Endothelial cell of umbilical vein (primary cell): ENCODE measurements at regions not wholly inside any gene's neighbourhood (a gene's known extent, or its start where the extent isn't known, plus 50 kb on each side); places are given as distances from the start of the nearest gene placed in this dataset.

Experiments
- BruUV-seq: library from RNA; stranded (reverse); fragments of 400-500 nt; replicated peaks from 2 replicates; lab custom pipeline; 2021; lab: Mats Ljungman, UMichigan
- CTCF ChIA-PET: fragments of 300-600, 350-600 bp; sonication (Branson Sonifier 250); formaldehyde crosslinking; loops from one replicate; lab custom pipeline; 2021; ENCODE audit warnings: antibody characterized with exemption, inconsistent platforms; lab: Charles Lee
- POLR2A ChIA-PET: fragments of 300-600, 350-600 bp; sonication (Branson Sonifier 250); formaldehyde crosslinking; loops from one replicate; lab custom pipeline; 2021; ENCODE audit warnings: antibody characterized with exemption, inconsistent platforms; lab: Charles Lee
- DNase-seq: peaks from one replicate; pipeline ENCODE4 v3.0.0-alpha.2; 2011; ENCODE audit warnings: low read depth, low spot score
- FAIRE-seq: peaks from 2 replicates; lab custom pipeline; 2011; peaks lifted over from hg19 to GRCh38; lab: Jason Lieb, UNC
- H2AFZ ChIP-seq: 2 replicates; pipeline ENCODE4 v1.6.0; 2012; ENCODE audit warnings: low read depth, low read length, control low read depth, inconsistent platforms
- H3K27ac ChIP-seq: 2 replicates; pipeline ENCODE4 v1.5.1; 2011; ENCODE audit warnings: low read depth, mild to moderate bottlenecking, control low read depth, low read length, moderate library complexity; ENCODE audit not compliant: insufficient read depth
- H3K27me3 ChIP-seq, 2 experiments: 2 replicates each; pipeline versions ENCODE4 v1.6.0 to v1.6.1; 2011; ENCODE audit warnings: low read length in 2 of 2, mixed read lengths in 1 of 2; ENCODE audit not compliant: control insufficient read depth in 2 of 2, insufficient read depth in 2 of 2
- H3K36me3 ChIP-seq, 2 experiments: 2 replicates in 1 of 2; 3 replicates in 1 of 2; pipeline ENCODE4 v1.5.1; 2011; ENCODE audit warnings: low read length in 2 of 2, mild to moderate bottlenecking in 1 of 2, moderate library complexity in 1 of 2; ENCODE audit not compliant: control insufficient read depth in 2 of 2, insufficient read depth in 2 of 2; ENCODE audit errors: extremely low read depth in 1 of 2
- H3K4me1 ChIP-seq: 3 replicates; pipeline ENCODE4 v1.5.1; 2011; ENCODE audit warnings: mild to moderate bottlenecking, low read length; ENCODE audit not compliant: control insufficient read depth, insufficient read depth; ENCODE audit errors: extremely low read depth
- H3K4me2 ChIP-seq: 2 replicates; pipeline ENCODE4 v1.6.1; 2011; ENCODE audit warnings: low read length, control low read depth, mixed read lengths; ENCODE audit not compliant: insufficient read depth
- H3K4me3 ChIP-seq, 3 experiments: fragments of 200-600 bp in 1 of 3; sonication (generic), shearing (Covaris generic) in 1 of 3; replicated peaks in 1 of 3; 2 replicates each; pipeline ENCODE4 v1.5.1; 2011 to 2016; ENCODE audit warnings: control low read depth in 3 of 3, low read length in 3 of 3, mild to moderate bottlenecking in 2 of 3, inconsistent platforms in 1 of 3, low read depth in 1 of 3, moderate library complexity in 1 of 3; ENCODE audit not compliant: insufficient read depth in 1 of 3
- H3K79me2 ChIP-seq: 2 replicates; pipeline ENCODE4 v1.6.0; 2012; ENCODE audit warnings: low read length, inconsistent platforms; ENCODE audit not compliant: control insufficient read depth, insufficient read depth
- H3K9ac ChIP-seq: replicated peaks from 2 replicates; pipeline ENCODE3; 2011; ENCODE audit warnings: low read length, control low read depth; ENCODE audit not compliant: insufficient read depth; ENCODE audit errors: extremely low read depth
- H3K9me1 ChIP-seq: replicated peaks from 3 replicates; pipeline ENCODE4 v1.6.0; 2011; ENCODE audit warnings: mild to moderate bottlenecking, low read length; ENCODE audit not compliant: control insufficient read depth, insufficient read depth; ENCODE audit errors: extremely low read depth
- H3K9me3 ChIP-seq: replicated peaks from 2 replicates; pipeline ENCODE4 v1.5.1; 2012; ENCODE audit warnings: low read length, inconsistent platforms; ENCODE audit not compliant: control insufficient read depth, insufficient read depth
- H4K20me1 ChIP-seq: replicated peaks from 2 replicates; pipeline ENCODE3; 2011; ENCODE audit warnings: mild to moderate bottlenecking, low read length; ENCODE audit not compliant: control insufficient read depth, insufficient read depth; ENCODE audit errors: extremely low read depth
- EZH2 ChIP-seq: IDR thresholded peaks from 2 replicates; pipeline ENCODE4 v1.6.1; 2012; ENCODE audit warnings: borderline replicate concordance, low read depth, mild to moderate bottlenecking, moderate library complexity, low read length, inconsistent platforms; ENCODE audit not compliant: severe bottlenecking
- FOS ChIP-seq: IDR thresholded peaks from 2 replicates; pipeline ENCODE4 v1.6.1; 2011; ENCODE audit warnings: mild to moderate bottlenecking, low read length, moderate library complexity, borderline replicate concordance; ENCODE audit not compliant: insufficient read depth
- GATA2 ChIP-seq: IDR thresholded peaks from 2 replicates; pipeline ENCODE4 v1.7.0; 2011; ENCODE audit warnings: low read depth, mild to moderate bottlenecking, moderate library complexity, mixed read lengths, low read length; ENCODE audit not compliant: insufficient read length, insufficient read depth
- JUN ChIP-seq: IDR thresholded peaks from 2 replicates; pipeline ENCODE4 v1.6.1; 2011; ENCODE audit warnings: borderline replicate concordance, low read depth; ENCODE audit not compliant: insufficient read length, insufficient read depth
- MYC ChIP-seq: IDR thresholded peaks from one replicate; pipeline ENCODE4 v1.6.1; 2011; ENCODE audit warnings: mild to moderate bottlenecking, low read depth, low read length
- POLR2A ChIP-seq: IDR thresholded peaks from 2 replicates; pipeline ENCODE4 v1.6.1; 2012; ENCODE audit warnings: low read depth, mild to moderate bottlenecking, control low read depth, low read length
- POLR2AphosphoS5 ChIP-seq: IDR thresholded peaks from 2 replicates; pipeline ENCODE4 v1.6.1; 2012; ENCODE audit warnings: low read depth, mild to moderate bottlenecking, control low read depth, low read length, moderate library complexity; ENCODE audit not compliant: insufficient read depth
- dilution Hi-C: fragments of 300-500 bp; cut with MboI; formaldehyde crosslinking; loops from one replicate; pipeline ENCODE4 v1.15.0; 2019; ENCODE audit warnings: low sequenced_read_pairs; ENCODE audit not compliant: extremely low pct_ligation_motif_present
- intact Hi-C: fragments of 100-400 bp; cut with micrococcal nuclease; formaldehyde crosslinking; loops from one replicate; pipeline ENCODE4 v1.10.0; 2022
- TF ChIP-seq, protein P1 (sequence below), 2 donors: IDR thresholded peaks; 1 replicate in 1 of 2; 2 replicates in 1 of 2; pipeline ENCODE4 v1.5.1; 2011; ENCODE audit warnings: low read length in 2 of 2, mild to moderate bottlenecking in 2 of 2, moderate library complexity in 2 of 2, control low read depth in 1 of 2, inconsistent platforms in 1 of 2, low read depth in 1 of 2; ENCODE audit not compliant: insufficient read depth in 1 of 2; ENCODE audit errors: extremely low read depth in 1 of 2
- TF ChIP-seq, protein P2 (sequence below): IDR thresholded peaks from 2 replicates; pipeline ENCODE4 v1.6.1; 2011; ENCODE audit not compliant: insufficient read depth, insufficient read length

DNA sequence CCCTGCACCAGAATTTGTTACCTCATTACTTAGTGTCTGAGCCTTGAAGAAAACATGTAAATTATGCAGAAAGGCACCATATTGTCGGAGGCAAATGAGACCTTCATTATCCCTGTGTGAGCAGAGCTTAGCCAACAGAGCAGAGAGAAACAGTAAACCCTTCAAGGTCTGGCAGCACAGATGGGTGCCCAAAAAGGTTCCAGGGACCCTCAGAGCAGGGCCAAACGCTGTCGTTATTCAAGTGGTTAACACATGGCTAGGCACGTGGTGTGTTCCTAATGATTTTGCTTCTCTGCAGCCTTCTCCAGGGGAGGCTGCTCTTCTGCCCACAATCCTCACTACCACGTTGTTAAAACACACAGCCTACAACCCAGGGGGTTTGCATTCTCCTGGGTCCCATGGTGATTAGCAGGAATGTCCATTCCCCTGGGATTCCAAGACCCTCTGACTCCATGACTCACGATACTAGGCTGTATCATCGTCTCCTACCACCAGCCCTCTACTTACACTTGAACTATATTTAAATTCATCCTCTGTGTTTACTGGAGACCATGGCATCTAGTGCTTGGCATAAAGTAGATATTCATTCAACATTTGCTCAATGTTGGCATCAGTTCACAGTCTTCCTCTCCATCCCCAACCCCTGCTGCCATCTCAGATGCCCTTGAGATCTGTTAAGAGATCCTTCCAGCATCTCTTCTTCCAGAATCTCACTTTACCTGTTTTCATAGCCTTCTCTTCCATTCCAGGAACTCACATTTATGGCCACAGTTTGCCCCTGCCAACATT is 174.5 kb upstream of the RAD23B start:
- BruUV-seq, result no TSS peak

More for the DNA sequence above, 174.5 kb upstream of the RAD23B start:
- no peak overlapping the region for H3K4me2 ChIP-seq
- H3K36me3 ChIP-seq, result no peaks in the 10 kb centered on the region
- DNase-seq (no peak), FAIRE-seq (no peak)
- H3K4me3 ChIP-seq, result no peak overlapping the region
- H2AFZ ChIP-seq, result no peak overlapping the region
- H3K27me3 ChIP-seq, result no peaks in the 10 kb centered on the region
- POLR2A ChIA-PET, result no interaction called here
- no peak overlapping the region for H3K9ac ChIP-seq
- dilution Hi-C loops (no loop called here), intact Hi-C loops (no loop called here)
- CTCF ChIA-PET, result no interaction called here
- TF ChIP-seq FOS (no peak), POLR2AphosphoS5 (no peak), EZH2 (no peak), POLR2A (no peak), MYC (no peak), JUN (no peak), GATA2 (no peak)
- TF ChIP-seq, protein P1, sequence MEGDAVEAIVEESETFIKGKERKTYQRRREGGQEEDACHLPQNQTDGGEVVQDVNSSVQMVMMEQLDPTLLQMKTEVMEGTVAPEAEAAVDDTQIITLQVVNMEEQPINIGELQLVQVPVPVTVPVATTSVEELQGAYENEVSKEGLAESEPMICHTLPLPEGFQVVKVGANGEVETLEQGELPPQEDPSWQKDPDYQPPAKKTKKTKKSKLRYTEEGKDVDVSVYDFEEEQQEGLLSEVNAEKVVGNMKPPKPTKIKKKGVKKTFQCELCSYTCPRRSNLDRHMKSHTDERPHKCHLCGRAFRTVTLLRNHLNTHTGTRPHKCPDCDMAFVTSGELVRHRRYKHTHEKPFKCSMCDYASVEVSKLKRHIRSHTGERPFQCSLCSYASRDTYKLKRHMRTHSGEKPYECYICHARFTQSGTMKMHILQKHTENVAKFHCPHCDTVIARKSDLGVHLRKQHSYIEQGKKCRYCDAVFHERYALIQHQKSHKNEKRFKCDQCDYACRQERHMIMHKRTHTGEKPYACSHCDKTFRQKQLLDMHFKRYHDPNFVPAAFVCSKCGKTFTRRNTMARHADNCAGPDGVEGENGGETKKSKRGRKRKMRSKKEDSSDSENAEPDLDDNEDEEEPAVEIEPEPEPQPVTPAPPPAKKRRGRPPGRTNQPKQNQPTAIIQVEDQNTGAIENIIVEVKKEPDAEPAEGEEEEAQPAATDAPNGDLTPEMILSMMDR (IDR thresholded peaks at IDR 0.05; ENCODE audit: extremely low read depth in 1 of 2, insufficient read depth in 1 of 2, low read depth in 1 of 2, low read length in 2 of 2), result no peak
- TF ChIP-seq, protein P2, sequence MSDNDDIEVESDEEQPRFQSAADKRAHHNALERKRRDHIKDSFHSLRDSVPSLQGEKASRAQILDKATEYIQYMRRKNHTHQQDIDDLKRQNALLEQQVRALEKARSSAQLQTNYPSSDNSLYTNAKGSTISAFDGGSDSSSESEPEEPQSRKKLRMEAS, result no peak
- no peaks in the 10 kb centered on the region for H3K9me1 ChIP-seq
- no peaks in the 10 kb centered on the region for H3K79me2 ChIP-seq
- H3K4me1 ChIP-seq, result no peaks in the 10 kb centered on the region
- H4K20me1 ChIP-seq, result no peaks in the 10 kb centered on the region
- no peaks in the 10 kb centered on the region for H3K9me3 ChIP-seq
- H3K27ac ChIP-seq, result no peak overlapping the region
